PC-9 (cell line): ENCODE measurements at regions not wholly inside any gene's neighbourhood (a gene's known extent, or its start where the extent isn't known, plus 50 kb on each side); places are given as distances from the start of the nearest gene placed in this dataset.

Experiments
- BruUV-seq: library from RNA; stranded (reverse); fragments of 400-500 nt; replicated peaks from 2 replicates; lab custom pipeline; 2021; lab: Mats Ljungman, UMichigan
- CTCF ChIA-PET: fragments of 300-600 bp; sonication (Branson Sonifier 250); formaldehyde crosslinking; loops from one replicate; lab custom pipeline; 2022; ENCODE audit warnings: antibody characterized with exemption; lab: Charles Lee
- POLR2A ChIA-PET: fragments of 300-600 bp; sonication (Branson Sonifier 250); formaldehyde crosslinking; loops from one replicate; lab custom pipeline; 2022; ENCODE audit warnings: antibody characterized with exemption; ENCODE audit not compliant: unreplicated experiment; lab: Charles Lee
- DNase-seq, 2 experiments: peaks; one replicate each; pipeline versions ENCODE4 v3.0.0 to v3.0.0-alpha.2; 2015 to 2022; ENCODE audit warnings: mixed read lengths in 1 of 2
- H2AFZ ChIP-seq: fragments of 200-600 bp; sonication (generic); 2 replicates; pipeline ENCODE4 v1.8.1; 2017; ENCODE audit warnings: antibody characterized with exemption
- H3F3A ChIP-seq: fragments of 200-600 bp; sonication (generic); 2 replicates; pipeline ENCODE4 v1.8.1; 2017; ENCODE audit warnings: antibody characterized with exemption, mild to moderate bottlenecking, low read depth; ENCODE audit not compliant: insufficient read depth
- H3K27ac ChIP-seq: fragments of 200-600 bp; sonication (generic); 2 replicates; pipeline ENCODE4 v1.6.1; 2016; ENCODE audit warnings: mixed run types
- H3K27me3 ChIP-seq: fragments of 200-600 bp; sonication (generic); 2 replicates; pipeline ENCODE4 v1.6.1; 2016; ENCODE audit warnings: low read depth, mixed run types; ENCODE audit not compliant: insufficient read depth
- H3K36me3 ChIP-seq: fragments of 200-600 bp; sonication (generic); 2 replicates; pipeline ENCODE4 v1.6.1; 2016; ENCODE audit warnings: low read depth, mixed run types
- H3K4me1 ChIP-seq: fragments of 200-600 bp; sonication (generic); replicated peaks from 2 replicates; pipeline ENCODE4 v1.6.1; 2016; ENCODE audit warnings: mixed run types; ENCODE audit not compliant: insufficient read depth
- H3K4me2 ChIP-seq: fragments of 200-600 bp; sonication (generic); 2 replicates; pipeline ENCODE4 v1.6.1; 2017; ENCODE audit warnings: mixed run types
- H3K4me3 ChIP-seq: fragments of 200-600 bp; sonication (generic); 2 replicates; pipeline ENCODE4 v1.6.1; 2016; ENCODE audit warnings: mixed run types
- H3K79me2 ChIP-seq: fragments of 200-600 bp; sonication (generic); 2 replicates; pipeline ENCODE4 v1.6.1; 2017; ENCODE audit warnings: low read depth, mixed run types
- H3K9me2 ChIP-seq: fragments of 200-600 bp; sonication (generic); 2 replicates; pipeline ENCODE4 v1.8.1; 2017; ENCODE audit warnings: mild to moderate bottlenecking; ENCODE audit not compliant: insufficient read depth
- H3K9me3 ChIP-seq: fragments of 200-600 bp; sonication (generic); 2 replicates; pipeline ENCODE4 v1.8.1; 2016; ENCODE audit warnings: low read depth; ENCODE audit not compliant: insufficient read depth
- H4K20me1 ChIP-seq: fragments of 200-600 bp; sonication (generic); 2 replicates; pipeline ENCODE4 v1.8.1; 2017; ENCODE audit not compliant: insufficient read depth
- CTCF ChIP-seq: fragments of 200-600 bp; sonication (generic); conservative IDR thresholded peaks from 2 replicates; pipeline ENCODE4 v1.6.1; 2017; ENCODE audit warnings: mixed run types, antibody characterized with exemption, mild to moderate bottlenecking, moderate library complexity
- EZH2 ChIP-seq: fragments of 200-600 bp; sonication (generic); IDR thresholded peaks from 2 replicates; pipeline ENCODE4 v1.8.0; 2017; ENCODE audit warnings: antibody characterized with exemption, low read depth
- intact Hi-C: fragments of 100-400 bp; cut with micrococcal nuclease; formaldehyde crosslinking; loops from one replicate; pipeline ENCODE4 v1.10.0; 2022; ENCODE audit not compliant: unreplicated experiment

- ChIA-PET CTCF (no interaction called here), POLR2A (no interaction called here)
- no peak for DNase-seq
- Histone ChIP-seq H3K4me1 (0 out of 2 replicates have a peak, but pooled peaks cover 4% of the 10 kb centered on the region), H3F3A (no peaks in the 10 kb centered on the region), H2AFZ (no peak overlapping the region), H3K9me2 (no peaks in the 10 kb centered on the region), H3K4me2 (no peak overlapping the region), H3K27me3 (no peaks in the 10 kb centered on the region), H3K4me3 (no peak overlapping the region), H3K79me2 (no peaks in the 10 kb centered on the region), H3K36me3 (no peaks in the 10 kb centered on the region), H3K9me3 (no peaks in the 10 kb centered on the region), H3K27ac (no peak overlapping the region), H4K20me1 (no peaks in the 10 kb centered on the region)
- TF ChIP-seq CTCF (no peak), EZH2 (no peak)
- no TSS peak for BruUV-seq
- intact Hi-C loops = no loop called here
Measured at GRCh38 chr5:125293726-125294125, 547.3 kb upstream of the ZNF608 start.

- no peaks in the 10 kb centered on the region for H3K79me2 ChIP-seq
- 0 out of 2 replicates have a peak, but pooled peaks cover 4% of the 10 kb centered on the region for H3K4me1 ChIP-seq
- intact Hi-C loops = no loop called here
- no peak for DNase-seq
- H3K4me3 ChIP-seq = no peak overlapping the region
- no peaks in the 10 kb centered on the region for H3K27me3 ChIP-seq
- POLR2A ChIA-PET = no interaction called here
- H2AFZ ChIP-seq = no peak overlapping the region
- H3K9me3 ChIP-seq = no peaks in the 10 kb centered on the region
- H3F3A ChIP-seq = no peaks in the 10 kb centered on the region
- no peak overlapping the region for H3K4me2 ChIP-seq
- no peaks in the 10 kb centered on the region for H3K9me2 ChIP-seq
- H4K20me1 ChIP-seq = no peaks in the 10 kb centered on the region
- no TSS peak for BruUV-seq
- H3K36me3 ChIP-seq = no peaks in the 10 kb centered on the region
- CTCF ChIA-PET = no interaction called here
- TF ChIP-seq EZH2 = no peak
- TF ChIP-seq CTCF = no peak
- H3K27ac ChIP-seq = no peak overlapping the region
Measured at GRCh38 chr5:125294844-125295243, 548.4 kb upstream of the ZNF608 start.

- Histone ChIP-seq H3K79me2 (no peaks in the 10 kb centered on the region), H3K4me3 (no peak overlapping the region), H3K27me3 (no peaks in the 10 kb centered on the region), H3F3A (no peaks in the 10 kb centered on the region), H3K4me1 (0 out of 2 replicates have a peak, but pooled peaks cover 4% of the 10 kb centered on the region), H3K36me3 (no peaks in the 10 kb centered on the region), H2AFZ (no peak overlapping the region), H4K20me1 (no peaks in the 10 kb centered on the region), H3K9me3 (no peaks in the 10 kb centered on the region), H3K27ac (no peak overlapping the region), H3K4me2 (0 out of 2 replicates have a peak overlapping the region, but pooled peaks have one; percentile 3), H3K9me2 (no peaks in the 10 kb centered on the region)
- no peak for TF ChIP-seq EZH2
- no peak for TF ChIP-seq CTCF
- DNase-seq = no peak
- POLR2A ChIA-PET = no interaction called here
- intact Hi-C loops = no loop called here
- CTCF ChIA-PET = no interaction called here
- BruUV-seq = no TSS peak
Measured at GRCh38 chr5:125295405-125295872, 549.0 kb upstream of the ZNF608 start.
